ENCODE measurements at regions not wholly inside any gene's neighbourhood (a gene's known extent, or its start where the extent isn't known, plus 50 kb on each side); places are given as distances from the start of the nearest gene placed in this dataset.

DNA sequence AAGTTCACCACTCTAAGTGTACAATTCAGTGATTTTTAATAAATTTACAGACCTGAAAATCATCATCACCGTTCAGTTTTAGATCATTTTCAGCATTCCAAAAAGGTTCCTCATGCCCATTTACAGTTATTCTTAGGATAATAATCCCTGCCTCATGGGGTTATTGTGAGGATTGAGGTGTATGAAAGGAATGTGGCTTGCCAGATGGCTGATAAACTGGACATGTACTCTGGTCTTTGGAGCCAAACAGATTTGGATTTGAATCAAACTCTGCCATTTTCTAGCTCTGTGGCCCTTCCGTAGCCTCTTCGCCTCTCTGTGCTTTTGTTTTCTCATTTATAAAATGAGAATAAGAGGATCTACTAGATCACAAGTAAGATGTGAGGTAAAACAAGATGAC, 53.9 kb upstream of the GPRC5B start:
- no peak for DNase-seq
- WGBS, 2 experiments (ENCODE audit: low coverage in 1 of 2, low lambda C conversion rate in 2 of 2, missing lambda C conversion rate in 2 of 2): 48 to 49% methylated on average over 3 of the region's 3 CpGs
- in situ Hi-C loops (cut with MboI): no loop called here

GRCh38 chr16:19936441-19936840, 51.8 kb upstream of the GPRC5B start:
- H3K4me1 ChIP-seq (ENCODE audit: insufficient read depth): no peaks in the 10 kb centered on the region
- H4K20me1 ChIP-seq (ENCODE audit: insufficient read depth): no peaks in the 10 kb centered on the region
- H3F3A ChIP-seq (ENCODE audit: insufficient read depth): no peaks in the 10 kb centered on the region
- DNase-seq: no peak
- WGBS, 2 experiments (ENCODE audit: low coverage in 1 of 2, low lambda C conversion rate in 2 of 2, missing lambda C conversion rate in 2 of 2): 44 to 51% methylated on average over 3 of the region's 3 CpGs
- H3K79me2 ChIP-seq (ENCODE audit: insufficient read depth): no peaks in the 10 kb centered on the region
- H3K9me2 ChIP-seq (ENCODE audit: insufficient read depth): no peaks in the 10 kb centered on the region
- H3K27me3 ChIP-seq (replicated peaks; ENCODE audit: insufficient read depth): no peaks in the 10 kb centered on the region; the same call in 1 of the 2 replicates
- no peak overlapping the region for H3K4me2 ChIP-seq (ENCODE audit: unreplicated experiment)
- no peak overlapping the region for H3K4me3 ChIP-seq
- in situ Hi-C loops (cut with MboI): no loop called here
- no peak overlapping the region for H2AFZ ChIP-seq
- H3K9me3 ChIP-seq (ENCODE audit: low read depth): no peaks in the 10 kb centered on the region
- no peak overlapping the region for H3K27ac ChIP-seq
- H3K36me3 ChIP-seq (ENCODE audit: low read depth): no peaks in the 10 kb centered on the region
- no peak overlapping the region for H3K9ac ChIP-seq
- TF ChIP-seq EZH2 (IDR thresholded peaks at IDR 0.05; ENCODE audit: insufficient read depth, poor library complexity, severe bottlenecking): no peak
- no peak for TF ChIP-seq EZH2phosphoT487 (IDR thresholded peaks at IDR 0.05; ENCODE audit: insufficient read depth, low read depth)

More for the DNA sequence above, 53.9 kb upstream of the GPRC5B start:
- Histone ChIP-seq H3K9me2 (ENCODE audit: insufficient read depth) (no peaks in the 10 kb centered on the region), H4K20me1 (ENCODE audit: insufficient read depth) (no peaks in the 10 kb centered on the region), H3K9ac (no peak overlapping the region), H3K4me2 (ENCODE audit: unreplicated experiment) (no peak overlapping the region), H3K27ac (no peak overlapping the region), H3K4me3 (no peak overlapping the region), H3K9me3 (ENCODE audit: low read depth) (no peaks in the 10 kb centered on the region), H3K4me1 (ENCODE audit: insufficient read depth) (no peaks in the 10 kb centered on the region), H3K79me2 (ENCODE audit: insufficient read depth) (no peaks in the 10 kb centered on the region), H3K36me3 (ENCODE audit: low read depth) (no peaks in the 10 kb centered on the region), H3K27me3 (replicated peaks; ENCODE audit: insufficient read depth) (no peaks in the 10 kb centered on the region; the same call in 1 of the 2 replicates), H3F3A (ENCODE audit: insufficient read depth) (no peaks in the 10 kb centered on the region), H2AFZ (no peak overlapping the region)
- TF ChIP-seq EZH2phosphoT487 (IDR thresholded peaks at IDR 0.05; ENCODE audit: insufficient read depth, low read depth) (no peak), EZH2 (IDR thresholded peaks at IDR 0.05; ENCODE audit: insufficient read depth, poor library complexity, severe bottlenecking) (no peak)

GRCh38 chr16:19935694-19936093, 51.0 kb upstream of the GPRC5B start:
- no peaks in the 10 kb centered on the region for H3K9me2 ChIP-seq (ENCODE audit: insufficient read depth)
- in situ Hi-C loops (cut with MboI): no loop called here
- 2 to 5% methylated on average over 2 of the region's 2 CpGs for WGBS, 2 experiments (ENCODE audit: low coverage in 1 of 2, low lambda C conversion rate in 2 of 2, missing lambda C conversion rate in 2 of 2)
- no peaks in the 10 kb centered on the region for H3F3A ChIP-seq (ENCODE audit: insufficient read depth)
- no peaks in the 10 kb centered on the region for H3K36me3 ChIP-seq (ENCODE audit: low read depth)
- DNase-seq: no peak
- no peaks in the 10 kb centered on the region; the same call in 1 of the 2 replicates for H3K27me3 ChIP-seq (replicated peaks; ENCODE audit: insufficient read depth)
- TF ChIP-seq EZH2phosphoT487 (IDR thresholded peaks at IDR 0.05; ENCODE audit: insufficient read depth, low read depth) (no peak), EZH2 (IDR thresholded peaks at IDR 0.05; ENCODE audit: insufficient read depth, poor library complexity, severe bottlenecking) (no peak)
- H4K20me1 ChIP-seq (ENCODE audit: insufficient read depth): no peaks in the 10 kb centered on the region
- no peak overlapping the region for H3K4me2 ChIP-seq (ENCODE audit: unreplicated experiment)
- H3K27ac ChIP-seq: no peak overlapping the region
- no peaks in the 10 kb centered on the region for H3K9me3 ChIP-seq (ENCODE audit: low read depth)
- no peak overlapping the region for H2AFZ ChIP-seq
- H3K4me3 ChIP-seq: no peak overlapping the region
- no peaks in the 10 kb centered on the region for H3K79me2 ChIP-seq (ENCODE audit: insufficient read depth)
- no peaks in the 10 kb centered on the region for H3K4me1 ChIP-seq (ENCODE audit: insufficient read depth)
- no peak overlapping the region for H3K9ac ChIP-seq
